Left ventricle myocardium inferior (tissue), 1 donor: ENCODE measurements at regions not wholly inside any gene's neighbourhood (a gene's known extent, or its start where the extent isn't known, plus 50 kb on each side); places are given as distances from the start of the nearest gene placed in this dataset.
"Not testable (repeated sequence)": the region's sequence is repeated elsewhere in the genome, so short reads cannot be mapped to it uniquely, and the experiment has no call there.

Source experiments
- DNase-seq: peaks from one replicate; pipeline ENCODE4 v3.0.0-alpha.2; 2020
- H3K27ac ChIP-seq: fragments of 200-600 bp; replicated peaks from 2 replicates; pipeline ENCODE4 v1.8.0; 2021
- H3K27me3 ChIP-seq: fragments of 200-600 bp; 2 replicates; pipeline ENCODE4 v1.8.0; 2021; ENCODE audit warnings: low read depth
- H3K36me3 ChIP-seq: fragments of 200-600 bp; 2 replicates; pipeline ENCODE4 v1.8.0; 2021
- H3K4me1 ChIP-seq: fragments of 200-600 bp; 2 replicates; pipeline ENCODE4 v1.8.0; 2021
- H3K4me3 ChIP-seq: fragments of 200-600 bp; 2 replicates; pipeline ENCODE4 v1.8.0; 2021; ENCODE audit warnings: mild to moderate bottlenecking, moderate library complexity
- H3K9me3 ChIP-seq: fragments of 200-600 bp; replicated peaks from 2 replicates; pipeline ENCODE4 v1.8.0; 2021
- intact Hi-C: fragments of 100-400 bp; cut with micrococcal nuclease; formaldehyde crosslinking; loops from one replicate; pipeline ENCODE4 v1.11.0; 2022
- TF ChIP-seq, protein P1 (sequence below): fragments of 200-600 bp; IDR thresholded peaks from 2 replicates; pipeline ENCODE4 v1.8.0; 2021; ENCODE audit warnings: antibody characterized with exemption, mild to moderate bottlenecking, borderline replicate concordance
- donor health status: DM: no; HTN: yes; CAD: no; lungs with severe emphysema.

DNA sequence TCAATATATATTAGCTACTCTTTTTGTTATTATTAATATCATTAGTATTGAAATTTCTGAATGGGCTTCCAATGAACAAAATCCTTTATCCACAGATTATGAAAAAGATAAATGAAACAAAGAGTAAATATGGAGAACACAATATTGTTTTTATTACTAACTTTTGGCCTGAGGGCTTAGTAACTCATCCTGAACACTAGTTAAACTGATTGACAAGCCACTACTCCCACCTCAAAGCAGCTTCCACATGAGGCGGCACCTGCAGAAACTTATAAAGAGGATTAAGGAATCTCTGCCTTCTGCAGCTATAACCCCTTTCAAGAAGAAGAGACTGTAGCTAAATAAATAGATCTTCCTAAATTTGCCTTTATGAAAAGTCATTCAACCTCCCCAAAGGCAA is 187.6 kb upstream of the ALG10 start:
- no peak overlapping the region for H3K4me3 ChIP-seq

GRCh38 chr12:33876618-33877017 is 145.7 kb upstream of the ALG10 start:
- intact Hi-C loops: no loop called here
- no peaks in the 10 kb centered on the region for H3K4me1 ChIP-seq

More for the DNA sequence above, 187.6 kb upstream of the ALG10 start:
- Histone ChIP-seq H3K27me3 (no peaks in the 10 kb centered on the region), H3K36me3 (no peaks in the 10 kb centered on the region), H3K27ac (no peak overlapping the region), H3K9me3 (no peaks in the 10 kb centered on the region), H3K4me1 (no peaks in the 10 kb centered on the region)
- DNase-seq: no peak
- intact Hi-C loops: no loop called here
- TF ChIP-seq, protein P1, sequence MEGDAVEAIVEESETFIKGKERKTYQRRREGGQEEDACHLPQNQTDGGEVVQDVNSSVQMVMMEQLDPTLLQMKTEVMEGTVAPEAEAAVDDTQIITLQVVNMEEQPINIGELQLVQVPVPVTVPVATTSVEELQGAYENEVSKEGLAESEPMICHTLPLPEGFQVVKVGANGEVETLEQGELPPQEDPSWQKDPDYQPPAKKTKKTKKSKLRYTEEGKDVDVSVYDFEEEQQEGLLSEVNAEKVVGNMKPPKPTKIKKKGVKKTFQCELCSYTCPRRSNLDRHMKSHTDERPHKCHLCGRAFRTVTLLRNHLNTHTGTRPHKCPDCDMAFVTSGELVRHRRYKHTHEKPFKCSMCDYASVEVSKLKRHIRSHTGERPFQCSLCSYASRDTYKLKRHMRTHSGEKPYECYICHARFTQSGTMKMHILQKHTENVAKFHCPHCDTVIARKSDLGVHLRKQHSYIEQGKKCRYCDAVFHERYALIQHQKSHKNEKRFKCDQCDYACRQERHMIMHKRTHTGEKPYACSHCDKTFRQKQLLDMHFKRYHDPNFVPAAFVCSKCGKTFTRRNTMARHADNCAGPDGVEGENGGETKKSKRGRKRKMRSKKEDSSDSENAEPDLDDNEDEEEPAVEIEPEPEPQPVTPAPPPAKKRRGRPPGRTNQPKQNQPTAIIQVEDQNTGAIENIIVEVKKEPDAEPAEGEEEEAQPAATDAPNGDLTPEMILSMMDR: no peak

DNA sequence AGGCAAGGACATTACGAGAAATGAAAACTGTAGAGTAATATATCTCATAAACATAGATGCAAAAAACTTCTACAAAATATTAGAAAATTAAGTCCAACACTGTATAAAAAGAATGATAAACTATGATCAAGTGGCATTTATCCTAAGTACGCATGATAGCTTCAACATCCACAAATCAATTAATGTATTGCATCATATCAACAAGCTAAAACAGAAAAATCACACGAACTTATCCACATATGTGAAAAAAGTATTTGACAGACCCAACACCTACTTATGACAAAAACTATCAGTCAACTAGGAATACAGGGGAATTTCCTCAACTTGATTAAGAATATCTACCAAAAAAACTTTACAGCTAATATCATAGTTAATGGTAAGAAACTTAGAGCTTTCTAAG is 129.9 kb upstream of the ALG10 start:
- H3K9me3 ChIP-seq: peaks cover 18% of the 10 kb centered on the region
- TF ChIP-seq, protein P1: no peak
- intact Hi-C loops: no loop called here

More at GRCh38 chr12:33876618-33877017, 145.7 kb upstream of the ALG10 start:
- DNase-seq: no peak
- TF ChIP-seq, protein P1: no peak
- Histone ChIP-seq H3K4me3 (no peak overlapping the region), H3K27ac (no peak overlapping the region), H3K36me3 (no peaks in the 10 kb centered on the region), H3K27me3 (no peaks in the 10 kb centered on the region), H3K9me3 (peaks cover 27% of the 10 kb centered on the region)

GRCh38 chr12:33920460-33920859 is 101.8 kb upstream of the ALG10 start:
- H3K4me1 ChIP-seq, H3K36me3 ChIP-seq, H3K4me3 ChIP-seq, intact Hi-C loops, H3K27ac ChIP-seq, H3K27me3 ChIP-seq, DNase-seq: not testable (repeated sequence)
- H3K9me3 ChIP-seq: peaks cover 28% of the 10 kb centered on the region

More for the DNA sequence above, 129.9 kb upstream of the ALG10 start:
- H3K36me3 ChIP-seq: no peaks in the 10 kb centered on the region
- H3K27me3 ChIP-seq: no peaks in the 10 kb centered on the region
- H3K4me3 ChIP-seq: no peak overlapping the region
- DNase-seq: no peak
- no peak overlapping the region for H3K27ac ChIP-seq
- no peaks in the 10 kb centered on the region for H3K4me1 ChIP-seq

- Histone ChIP-seq H3K27ac (no peak overlapping the region), H3K4me1 (no peaks in the 10 kb centered on the region), H3K36me3 (no peaks in the 10 kb centered on the region), H3K4me3 (no peak overlapping the region), H3K9me3 (peaks cover 29% of the 10 kb centered on the region), H3K27me3 (no peaks in the 10 kb centered on the region)
- DNase-seq: no peak
- intact Hi-C loops: no loop called here
- TF ChIP-seq, protein P1: no peak
These were observed 96.2 kb upstream of the ALG10 start for GRCh38 chr12:33926095-33926494.

- intact Hi-C loops, H3K27me3 ChIP-seq, H3K27ac ChIP-seq, H3K36me3 ChIP-seq, H3K9me3 ChIP-seq, H3K4me3 ChIP-seq, H3K4me1 ChIP-seq, DNase-seq: not testable (repeated sequence)
These were observed 84.6 kb upstream of the ALG10 start for GRCh38 chr12:33937669-33938068.

GRCh38 chr12:33942172-33942571 is 80.1 kb upstream of the ALG10 start:
- Histone ChIP-seq H3K4me3 (no peak overlapping the region), H3K9me3 (no peaks in the 10 kb centered on the region)
- intact Hi-C loops: no loop called here

More at GRCh38 chr12:33942172-33942571, 80.1 kb upstream of the ALG10 start:
- no peak for DNase-seq
- TF ChIP-seq, protein P1: no peak
- Histone ChIP-seq H3K27ac (no peak overlapping the region), H3K27me3 (no peaks in the 10 kb centered on the region), H3K4me1 (no peaks in the 10 kb centered on the region), H3K36me3 (no peaks in the 10 kb centered on the region)
